Neuronal stem cell (in vitro differentiated cells): ENCODE measurements at regions not wholly inside any gene's neighbourhood (a gene's known extent, or its start where the extent isn't known, plus 50 kb on each side); places are given as distances from the start of the nearest gene placed in this dataset.

Experiments used
- DNase-seq: peaks from one replicate; pipeline ENCODE4 v3.0.0-alpha.2; 2013; ENCODE audit warnings: low spot score
- H2AFZ ChIP-seq: one replicate; pipeline ENCODE4 v1.6.1; 2013; ENCODE audit warnings: mild to moderate bottlenecking, low read length, inconsistent platforms
- H2AK5ac ChIP-seq: 2 replicates; pipeline ENCODE4 v1.6.1; 2013; ENCODE audit warnings: low read depth, mild to moderate bottlenecking, inconsistent platforms, low read length, moderate library complexity, mixed read lengths
- H2BK120ac ChIP-seq: 2 replicates; pipeline ENCODE4 v1.6.1; 2013; ENCODE audit warnings: low read depth, mild to moderate bottlenecking, inconsistent platforms, low read length, moderate library complexity, mixed read lengths
- H2BK12ac ChIP-seq: one replicate; pipeline ENCODE4 v1.6.1; 2013; ENCODE audit warnings: low read length, inconsistent platforms
- H2BK15ac ChIP-seq: 2 replicates; pipeline ENCODE4 v1.6.1; 2013; ENCODE audit warnings: mild to moderate bottlenecking, low read length, inconsistent platforms, mixed read lengths
- H2BK5ac ChIP-seq: one replicate; pipeline ENCODE4 v1.6.1; 2013; ENCODE audit warnings: inconsistent platforms, mild to moderate bottlenecking, low read length, moderate library complexity
- H3K14ac ChIP-seq: one replicate; pipeline ENCODE4 v1.6.1; 2013; ENCODE audit warnings: low read length, inconsistent platforms
- H3K18ac ChIP-seq: 2 replicates; pipeline ENCODE4 v1.6.1; 2013; ENCODE audit warnings: low read length, inconsistent platforms
- H3K23ac ChIP-seq: 2 replicates; pipeline ENCODE4 v1.6.1; 2013; ENCODE audit warnings: low read depth, mild to moderate bottlenecking, mixed read lengths, low read length, inconsistent platforms; ENCODE audit not compliant: poor library complexity
- H3K27ac ChIP-seq: replicated peaks from 3 replicates; pipeline ENCODE4 v1.5.1; 2013; ENCODE audit warnings: low read length, inconsistent platforms
- H3K27me3 ChIP-seq, 3 experiments: 2 replicates each; pipeline ENCODE4 v1.6.1; 2013; ENCODE audit warnings: low read length in 3 of 3, mild to moderate bottlenecking in 2 of 3, inconsistent platforms in 1 of 3, low read depth in 1 of 3, mixed read lengths in 1 of 3, moderate library complexity in 1 of 3; ENCODE audit not compliant: control insufficient read depth in 3 of 3, insufficient read depth in 3 of 3
- H3K36me3 ChIP-seq, 2 donors: replicated peaks in 1 of 2; 2 replicates each; pipeline ENCODE4 v1.6.1; 2013; ENCODE audit warnings: low read length in 2 of 2; ENCODE audit not compliant: control insufficient read depth in 2 of 2, insufficient read depth in 2 of 2
- H3K4ac ChIP-seq: 2 replicates; pipeline ENCODE4 v1.6.1; 2013; ENCODE audit warnings: inconsistent platforms, mild to moderate bottlenecking, low read length, moderate library complexity
- H3K4me1 ChIP-seq, 2 donors: 1 replicate in 1 of 2; 2 replicates in 1 of 2; pipeline ENCODE4 v1.6.1; 2013; ENCODE audit warnings: low read length in 2 of 2, low read depth in 1 of 2; ENCODE audit not compliant: control insufficient read depth in 2 of 2, insufficient read depth in 1 of 2
- H3K4me2 ChIP-seq: one replicate; pipeline ENCODE4 v1.6.1; 2013; ENCODE audit warnings: mild to moderate bottlenecking, low read length, inconsistent platforms; ENCODE audit not compliant: insufficient read depth, poor library complexity, severe bottlenecking
- H3K4me3 ChIP-seq, 2 donors: 2 replicates each; pipeline ENCODE4 v1.5.1; 2013; ENCODE audit warnings: low read length in 2 of 2, mild to moderate bottlenecking in 2 of 2, inconsistent platforms in 1 of 2, moderate library complexity in 1 of 2
- H3K79me1 ChIP-seq: one replicate; pipeline ENCODE4 v1.6.1; 2013; ENCODE audit warnings: low read depth, mild to moderate bottlenecking, inconsistent platforms, low read length, moderate library complexity
- H3K9ac ChIP-seq: one replicate; pipeline ENCODE4 v1.6.1; 2013; ENCODE audit warnings: mild to moderate bottlenecking, low read depth, low read length, inconsistent platforms; ENCODE audit not compliant: poor library complexity
- H3K9me3 ChIP-seq, 2 donors: replicated peaks in 1 of 2; 2 replicates each; pipeline versions ENCODE3 to v1.6.1; 2013; ENCODE audit warnings: low read length in 2 of 2, mild to moderate bottlenecking in 2 of 2, inconsistent platforms in 1 of 2, low read depth in 1 of 2, mixed read lengths in 1 of 2, moderate library complexity in 1 of 2; ENCODE audit not compliant: control insufficient read depth in 2 of 2, insufficient read depth in 1 of 2
- H4K8ac ChIP-seq: one replicate; pipeline ENCODE4 v1.6.1; 2013; ENCODE audit warnings: low read depth, mild to moderate bottlenecking, inconsistent platforms, low read length, moderate library complexity
- H4K91ac ChIP-seq: one replicate; pipeline ENCODE4 v1.6.1; 2013; ENCODE audit warnings: low read length, low read depth, mild to moderate bottlenecking, inconsistent platforms; ENCODE audit not compliant: poor library complexity
- WGBS, 2 donors: extraction: QIAGEN DNeasy Blood & Tissue Kit; methylation state at CpG; one replicate each; pipeline ENCODE4 v1.1.7; 2013; ENCODE audit warnings: missing lambda C conversion rate in 2 of 2, mixed read lengths in 1 of 2; ENCODE audit not compliant: insufficient read length in 2 of 2, insufficient replicate concordance in 1 of 2; ENCODE audit errors: extremely low coverage in 2 of 2; 5-methylcytosine and 5-hydroxymethylcytosine counted together

GRCh38 chr7:109939207-109939606 is 1151.7 kb upstream of the LRRN3 start:
- Histone ChIP-seq H3K4me3 (no peak overlapping the region), H4K91ac (no peak overlapping the region), H2BK15ac (no peak overlapping the region), H2BK5ac (no peak overlapping the region), H3K36me3 (no peaks in the 10 kb centered on the region), H4K8ac (no peak overlapping the region), H3K79me1 (no peaks in the 10 kb centered on the region), H3K27me3 (no peaks in the 10 kb centered on the region), H3K4me2 (no peak overlapping the region), H3K27ac (no peak overlapping the region), H3K9me3 (peaks cover 0 to 12% of the 10 kb centered on the region in 2 donors), H2BK120ac (no peak overlapping the region), H2BK12ac (no peak overlapping the region), H3K23ac (no peak overlapping the region), H2AK5ac (no peak overlapping the region), H3K9ac (no peak overlapping the region), H3K4ac (no peak overlapping the region), H3K14ac (no peak overlapping the region), H2AFZ (no peak overlapping the region), H3K18ac (no peak overlapping the region), H3K4me1 (no peaks in the 10 kb centered on the region)
- no CpG with 5 or more reads among the region's 2 CpGs for WGBS, 2 donors
- no peak for DNase-seq

DNA sequence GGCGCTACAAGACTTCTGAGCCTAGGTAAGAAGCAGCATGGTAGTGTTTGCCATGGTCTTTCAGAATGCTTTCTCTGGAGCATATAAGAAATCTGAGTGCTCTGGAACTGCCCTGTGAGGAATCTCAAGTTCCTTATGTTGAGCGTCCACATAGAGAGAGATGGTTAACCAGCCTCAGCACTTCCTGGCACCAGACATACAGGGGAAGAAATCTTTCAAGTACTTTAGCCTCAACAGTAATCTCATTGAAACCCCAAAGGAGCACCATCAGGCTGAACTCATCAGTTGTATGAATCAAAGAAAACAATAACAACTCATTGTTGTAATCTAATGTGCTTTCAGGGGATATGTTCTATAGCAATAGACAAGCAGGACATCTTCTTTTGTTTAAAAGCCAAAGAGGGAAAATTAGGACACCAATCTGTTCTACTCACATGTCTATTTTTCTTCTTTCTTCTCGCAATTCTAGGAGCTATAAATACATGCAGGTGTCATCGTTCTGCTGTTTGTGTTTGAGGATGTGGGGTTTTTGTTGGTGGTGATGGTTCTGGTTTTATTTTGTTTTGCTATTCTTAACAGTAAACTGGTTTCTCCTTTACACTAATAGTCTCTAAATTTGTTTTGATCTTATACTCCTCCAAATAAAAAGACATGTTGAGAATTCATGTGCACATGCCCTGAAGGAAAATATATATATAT is 1145.0 kb upstream of the LRRN3 start:
- no peak overlapping the region for H2BK12ac ChIP-seq
- no peaks in the 10 kb centered on the region for H3K79me1 ChIP-seq
- no peak overlapping the region for H3K4ac ChIP-seq
- H3K9me3 ChIP-seq = peaks cover 0 to 3% of the 10 kb centered on the region in 2 donors
- H3K9ac ChIP-seq = no peak overlapping the region
- H2BK120ac ChIP-seq = no peak overlapping the region
- no peaks in the 10 kb centered on the region for H3K4me1 ChIP-seq
- no peak overlapping the region for H4K8ac ChIP-seq
- no peak overlapping the region for H3K4me2 ChIP-seq
- H2BK5ac ChIP-seq = no peak overlapping the region
- no peaks in the 10 kb centered on the region for H3K27me3 ChIP-seq
- no peak overlapping the region for H3K14ac ChIP-seq
- no peaks in the 10 kb centered on the region for H3K36me3 ChIP-seq
- H3K18ac ChIP-seq = no peak overlapping the region
- no peak overlapping the region for H3K23ac ChIP-seq
- no peak overlapping the region for H2AK5ac ChIP-seq
- DNase-seq = no peak
- H3K4me3 ChIP-seq = no peak overlapping the region
- no CpG with 5 or more reads among the region's 4 CpGs for WGBS, 2 donors
- no peak overlapping the region for H2BK15ac ChIP-seq
- H3K27ac ChIP-seq = no peak overlapping the region
- H2AFZ ChIP-seq = no peak overlapping the region
- H4K91ac ChIP-seq = no peak overlapping the region

GRCh38 chr7:109950256-109950655 is 1140.7 kb upstream of the LRRN3 start:
- H3K27me3 ChIP-seq = no peaks in the 10 kb centered on the region
- no peak overlapping the region for H4K8ac ChIP-seq
- no peak overlapping the region for H3K4ac ChIP-seq
- no peak overlapping the region for H3K14ac ChIP-seq
- no peak overlapping the region for H2AFZ ChIP-seq
- H3K36me3 ChIP-seq = no peaks in the 10 kb centered on the region
- no peak overlapping the region for H3K18ac ChIP-seq
- H2BK5ac ChIP-seq = no peak overlapping the region
- H3K79me1 ChIP-seq = no peaks in the 10 kb centered on the region
- WGBS, 2 donors = no CpG with 5 or more reads among the region's 2 CpGs
- H3K4me3 ChIP-seq = no peak overlapping the region
- H3K27ac ChIP-seq = no peak overlapping the region
- no peak overlapping the region for H2AK5ac ChIP-seq
- H4K91ac ChIP-seq = no peak overlapping the region
- H2BK12ac ChIP-seq = no peak overlapping the region
- no peak overlapping the region for H3K4me2 ChIP-seq
- no peak overlapping the region for H2BK15ac ChIP-seq
- H2BK120ac ChIP-seq = no peak overlapping the region
- H3K9me3 ChIP-seq = no peaks in the 10 kb centered on the region
- H3K23ac ChIP-seq = no peak overlapping the region
- no peaks in the 10 kb centered on the region for H3K4me1 ChIP-seq
- no peak overlapping the region for H3K9ac ChIP-seq
- DNase-seq = no peak

DNA sequence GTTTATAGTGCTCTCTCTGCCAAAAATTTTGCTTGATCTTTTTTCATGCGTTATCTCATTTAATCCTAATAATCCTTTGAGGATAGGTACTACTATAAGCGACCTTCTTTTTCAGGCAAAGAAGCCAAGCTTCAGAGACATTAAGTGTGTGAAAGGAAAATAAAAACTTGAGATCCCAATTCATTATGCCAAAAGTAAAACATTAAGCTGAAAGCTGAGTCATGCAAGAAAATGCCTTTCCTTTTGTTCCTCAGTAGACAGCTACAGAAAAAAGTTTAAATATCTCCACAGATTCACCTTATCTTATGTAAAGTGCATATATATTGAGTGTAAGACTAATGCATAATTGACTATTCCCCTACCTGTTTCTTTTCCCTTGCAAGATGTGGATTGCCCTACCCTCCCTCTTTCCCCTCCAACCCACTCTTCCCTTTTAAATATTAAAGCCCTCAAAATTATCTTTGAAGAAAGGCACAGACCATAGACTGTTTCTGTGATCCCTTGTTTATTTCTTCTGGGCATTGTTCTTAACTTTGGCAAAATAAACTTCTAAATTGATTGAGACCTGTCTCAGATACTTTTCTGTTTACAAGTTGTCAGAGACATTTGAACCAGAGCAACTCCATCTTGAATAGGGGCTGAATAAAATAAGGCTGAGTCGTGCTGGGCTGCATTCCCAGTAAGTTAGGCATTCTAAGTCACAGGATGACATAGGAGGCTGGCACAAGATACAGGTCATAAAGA is 1139.9 kb upstream of the LRRN3 start:
- Histone ChIP-seq H4K91ac (no peak overlapping the region), H3K23ac (no peak overlapping the region), H2BK15ac (no peak overlapping the region), H3K27ac (no peak overlapping the region), H3K36me3 (no peaks in the 10 kb centered on the region), H2BK12ac (no peak overlapping the region), H3K27me3 (no peaks in the 10 kb centered on the region), H2AK5ac (no peak overlapping the region), H3K79me1 (no peaks in the 10 kb centered on the region), H2BK5ac (no peak overlapping the region), H2AFZ (no peak overlapping the region), H3K4me3 (no peak overlapping the region), H3K4me2 (no peak overlapping the region), H3K9ac (no peak overlapping the region), H3K14ac (no peak overlapping the region), H3K4ac (no peak overlapping the region), H3K4me1 (no peaks in the 10 kb centered on the region), H4K8ac (no peak overlapping the region), H3K9me3 (no peaks in the 10 kb centered on the region), H3K18ac (no peak overlapping the region), H2BK120ac (no peak overlapping the region)
- DNase-seq = no peak
- no CpG with 5 or more reads among the region's 3 CpGs for WGBS, 2 donors
